Cardiac muscle cell (in vitro differentiated cells and primary cell): ENCODE measurements at regions not wholly inside any gene's neighbourhood (a gene's known extent, or its start where the extent isn't known, plus 50 kb on each side); places are given as distances from the start of the nearest gene placed in this dataset.

Source experiments
- DNase-seq, 2 donors: peaks; one replicate each; pipeline versions ENCODE4 v3.0.0 to v3.0.0-alpha.2; 2010 to 2017; ENCODE audit warnings: low read depth in 1 of 2, low spot score in 1 of 2
- H3K27ac ChIP-seq: fragments of 200-600 bp; sonication (generic); 2 replicates; pipeline ENCODE4 v1.5.1; 2016
- H3K27me3 ChIP-seq: fragments of 200-600 bp; sonication (generic); 2 replicates; pipeline ENCODE4 v1.6.0; 2016; ENCODE audit warnings: control low read depth
- H3K36me3 ChIP-seq: fragments of 200-600 bp; sonication (generic); 2 replicates; pipeline ENCODE4 v1.5.1; 2016; ENCODE audit warnings: control low read depth
- H3K4me1 ChIP-seq: fragments of 200-600 bp; sonication (generic); 2 replicates; pipeline ENCODE4 v1.8.1; 2017; ENCODE audit warnings: low read depth, mild to moderate bottlenecking, mixed run types
- H3K4me3 ChIP-seq: fragments of 200-600 bp; sonication (generic); 2 replicates; pipeline ENCODE4 v1.5.1; 2016; ENCODE audit warnings: mild to moderate bottlenecking
- H3K9me3 ChIP-seq: fragments of 200-600 bp; sonication (generic); 2 replicates; pipeline ENCODE4 v1.5.1; 2017; ENCODE audit warnings: low read depth, mild to moderate bottlenecking, control low read depth
- TF ChIP-seq, protein P1 (sequence below): IDR thresholded peaks from 2 replicates; pipeline ENCODE4 v1.5.1; 2012; ENCODE audit warnings: low read depth, mild to moderate bottlenecking, low read length

DNA sequence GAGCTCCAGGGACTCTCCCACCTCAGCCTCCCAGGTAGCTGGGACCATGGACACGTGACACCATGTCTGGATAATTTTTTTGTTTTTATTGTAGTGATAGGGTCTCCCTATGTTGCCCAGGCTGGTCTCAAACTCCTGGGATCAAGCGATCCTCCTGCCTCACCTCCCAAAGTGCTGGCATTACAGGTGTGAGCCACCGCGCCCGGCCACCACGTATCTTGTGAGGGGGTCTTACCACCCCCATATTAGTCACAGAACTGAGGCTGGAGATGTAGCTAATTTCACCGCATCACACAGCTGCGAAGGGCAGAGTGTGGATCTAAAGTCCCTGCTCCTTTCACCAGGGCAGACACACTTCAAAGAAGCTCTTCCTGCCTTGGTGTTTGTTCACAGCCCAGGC, 211.8 kb upstream of the SOX1 start:
- Histone ChIP-seq H3K27me3 (peaks cover 14% of the 10 kb centered on the region), H3K4me1 (peaks cover 8% of the 10 kb centered on the region), H3K4me3 (no peak overlapping the region), H3K36me3 (no peaks in the 10 kb centered on the region), H3K9me3 (no peaks in the 10 kb centered on the region), H3K27ac (no peak overlapping the region)
- TF ChIP-seq, protein P1, sequence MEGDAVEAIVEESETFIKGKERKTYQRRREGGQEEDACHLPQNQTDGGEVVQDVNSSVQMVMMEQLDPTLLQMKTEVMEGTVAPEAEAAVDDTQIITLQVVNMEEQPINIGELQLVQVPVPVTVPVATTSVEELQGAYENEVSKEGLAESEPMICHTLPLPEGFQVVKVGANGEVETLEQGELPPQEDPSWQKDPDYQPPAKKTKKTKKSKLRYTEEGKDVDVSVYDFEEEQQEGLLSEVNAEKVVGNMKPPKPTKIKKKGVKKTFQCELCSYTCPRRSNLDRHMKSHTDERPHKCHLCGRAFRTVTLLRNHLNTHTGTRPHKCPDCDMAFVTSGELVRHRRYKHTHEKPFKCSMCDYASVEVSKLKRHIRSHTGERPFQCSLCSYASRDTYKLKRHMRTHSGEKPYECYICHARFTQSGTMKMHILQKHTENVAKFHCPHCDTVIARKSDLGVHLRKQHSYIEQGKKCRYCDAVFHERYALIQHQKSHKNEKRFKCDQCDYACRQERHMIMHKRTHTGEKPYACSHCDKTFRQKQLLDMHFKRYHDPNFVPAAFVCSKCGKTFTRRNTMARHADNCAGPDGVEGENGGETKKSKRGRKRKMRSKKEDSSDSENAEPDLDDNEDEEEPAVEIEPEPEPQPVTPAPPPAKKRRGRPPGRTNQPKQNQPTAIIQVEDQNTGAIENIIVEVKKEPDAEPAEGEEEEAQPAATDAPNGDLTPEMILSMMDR, result no peak
- DNase-seq, result no peak

DNA sequence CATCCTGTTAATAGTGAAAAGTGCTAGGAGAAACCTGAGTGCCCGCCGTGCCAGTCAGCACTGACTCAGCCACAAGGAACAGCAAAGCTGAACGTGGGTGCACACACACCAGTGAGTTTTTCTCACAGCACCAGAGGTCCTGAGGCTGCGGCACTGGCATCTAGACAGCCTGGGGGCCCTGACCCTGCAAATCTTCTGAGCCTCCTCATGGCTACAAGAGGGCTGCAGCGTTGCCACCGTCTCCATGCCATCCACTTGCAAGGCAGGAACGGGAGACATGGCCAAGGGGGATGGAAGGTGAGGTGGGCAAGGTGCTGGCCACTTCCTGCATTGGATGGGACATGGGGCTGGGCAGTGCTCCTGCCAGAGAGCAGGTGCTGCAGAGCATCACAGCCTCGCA, 211.2 kb upstream of the SOX1 start:
- Histone ChIP-seq H3K27ac (no peak overlapping the region), H3K4me3 (no peak overlapping the region), H3K36me3 (no peaks in the 10 kb centered on the region), H3K4me1 (peaks cover 10% of the 10 kb centered on the region), H3K9me3 (no peaks in the 10 kb centered on the region), H3K27me3 (peaks cover 14% of the 10 kb centered on the region)
- TF ChIP-seq, protein P1, result no peak
- no peak for DNase-seq

DNA sequence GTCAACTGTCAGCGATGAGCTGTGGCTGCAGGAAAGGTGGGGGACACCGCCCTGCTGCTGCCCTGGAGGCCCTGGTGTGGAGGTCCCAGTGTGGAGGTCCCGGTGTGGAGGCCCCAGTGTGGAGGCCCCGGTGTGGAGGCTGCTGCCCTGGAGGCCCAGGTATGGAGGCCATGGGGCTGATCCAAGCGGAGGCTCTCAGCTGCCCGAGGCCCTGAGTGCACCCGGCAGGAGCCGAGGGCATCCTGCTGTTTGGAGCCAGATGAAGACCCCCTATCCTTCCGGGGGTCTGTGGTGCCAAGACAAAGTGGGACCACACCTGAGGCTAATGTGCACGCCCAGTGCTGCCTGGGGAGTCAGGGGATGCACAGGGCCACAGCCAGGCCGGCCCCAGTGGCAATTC, 210.4 kb upstream of the SOX1 start:
- no peak for DNase-seq
- no peak overlapping the region for H3K4me3 ChIP-seq
- TF ChIP-seq, protein P1, result no peak
- peaks cover 10% of the 10 kb centered on the region for H3K4me1 ChIP-seq
- no peaks in the 10 kb centered on the region for H3K36me3 ChIP-seq
- no peak overlapping the region for H3K27ac ChIP-seq
- H3K27me3 ChIP-seq, result peaks cover 14% of the 10 kb centered on the region
- H3K9me3 ChIP-seq, result no peaks in the 10 kb centered on the region

DNA sequence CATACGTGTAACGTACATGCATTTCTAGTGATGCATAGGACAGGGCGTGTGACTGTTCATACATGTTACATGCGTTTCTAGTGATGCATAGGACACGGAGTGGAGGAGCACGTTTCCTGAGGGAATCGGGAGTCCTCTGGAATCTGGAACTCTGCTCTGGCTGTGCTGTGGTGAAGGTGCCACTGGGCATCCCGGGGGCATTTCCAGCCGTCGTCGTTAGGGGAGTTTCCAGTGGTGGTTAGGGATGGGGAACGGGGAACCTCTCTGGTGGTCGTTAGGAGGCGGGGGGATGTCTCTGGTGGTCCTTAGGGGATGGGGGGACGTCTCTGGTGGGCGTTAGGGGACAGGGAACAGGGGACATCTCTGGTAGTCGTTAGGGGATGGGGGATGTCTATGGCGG, 209.6 kb upstream of the SOX1 start:
- H3K4me1 ChIP-seq, result peaks cover 10% of the 10 kb centered on the region
- peaks cover 13% of the 10 kb centered on the region for H3K27me3 ChIP-seq
- no peak for DNase-seq
- H3K27ac ChIP-seq, result no peak overlapping the region
- H3K36me3 ChIP-seq, result no peaks in the 10 kb centered on the region
- no peaks in the 10 kb centered on the region for H3K9me3 ChIP-seq
- H3K4me3 ChIP-seq, result no peak overlapping the region
- TF ChIP-seq, protein P1, result no peak

DNA sequence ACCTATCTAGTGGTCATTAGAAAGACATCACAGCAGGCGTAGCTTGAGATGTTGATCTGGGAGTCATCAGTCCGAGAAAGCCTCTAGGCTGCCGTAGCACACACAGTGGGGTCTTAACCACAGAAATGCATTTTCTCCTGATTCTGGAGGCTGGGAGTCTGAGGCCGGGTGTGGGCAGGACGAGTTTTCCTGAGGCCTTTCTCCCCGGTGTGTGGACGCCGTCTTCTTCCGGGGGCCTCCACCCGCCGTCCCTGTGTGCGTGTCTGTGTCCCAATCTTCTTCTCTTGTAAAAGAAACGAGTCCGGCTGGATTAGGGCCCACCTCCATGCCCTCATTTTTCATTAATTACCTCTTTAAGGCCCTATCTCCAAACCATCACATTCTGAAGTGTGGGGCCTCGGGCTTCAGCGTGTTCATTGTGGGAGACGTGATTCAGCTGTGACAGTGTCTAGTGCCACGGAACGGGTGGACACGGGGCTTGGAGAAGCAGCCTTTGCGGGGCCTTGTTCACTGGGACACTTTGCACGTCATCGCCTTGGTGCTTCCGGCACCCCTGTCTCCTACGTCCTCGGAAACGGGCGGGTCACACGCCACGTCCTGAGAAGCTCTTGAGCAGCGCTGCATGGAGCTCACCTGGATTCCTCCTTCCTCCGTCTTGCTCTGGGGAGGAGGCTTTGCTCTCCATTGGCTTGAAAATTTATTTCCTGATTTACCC, 208.9 kb upstream of the SOX1 start:
- Histone ChIP-seq H3K9me3 (no peaks in the 10 kb centered on the region), H3K27ac (no peak overlapping the region), H3K36me3 (no peaks in the 10 kb centered on the region), H3K4me1 (peaks cover 10% of the 10 kb centered on the region), H3K27me3 (peaks cover 17% of the 10 kb centered on the region), H3K4me3 (no peak overlapping the region)
- TF ChIP-seq, protein P1, result no peak
- DNase-seq, result no peak

DNA sequence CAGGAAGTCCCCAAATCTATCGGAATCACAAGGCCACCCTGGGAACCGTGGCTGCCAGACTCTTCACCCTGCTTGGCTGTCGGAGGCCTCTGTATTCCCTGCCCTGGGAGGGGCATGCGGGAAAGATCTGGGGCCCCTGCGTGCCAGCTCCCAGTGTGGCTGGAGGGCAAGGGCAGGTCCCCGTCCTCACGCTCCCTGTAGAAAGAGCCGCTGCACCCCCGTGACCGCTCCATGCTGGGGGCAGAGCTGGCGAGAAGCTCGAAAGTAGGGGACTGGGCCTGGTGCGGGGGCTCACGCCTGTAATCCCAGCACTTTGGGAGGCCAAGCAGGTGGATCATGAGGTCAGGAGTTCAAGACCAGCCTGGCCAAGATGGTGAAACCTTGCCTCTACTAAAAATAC, 208.4 kb upstream of the SOX1 start:
- TF ChIP-seq, protein P1, result no peak
- Histone ChIP-seq H3K4me1 (peaks cover 10% of the 10 kb centered on the region), H3K9me3 (no peaks in the 10 kb centered on the region), H3K4me3 (no peak overlapping the region), H3K27me3 (peaks cover 17% of the 10 kb centered on the region), H3K27ac (no peak overlapping the region), H3K36me3 (no peaks in the 10 kb centered on the region)
- no peak for DNase-seq
